ENCODE measurements at regions not wholly inside any gene's neighbourhood (a gene's known extent, or its start where the extent isn't known, plus 50 kb on each side); places are given as distances from the start of the nearest gene placed in this dataset.

- H3K79me2 ChIP-seq (ENCODE audit: control insufficient read depth, low read length) = no peaks in the 10 kb centered on the region
- H3K9me3 ChIP-seq (ENCODE audit: control insufficient read depth, insufficient read depth, low read length) = no peaks in the 10 kb centered on the region
- H3K27ac ChIP-seq (ENCODE audit: low read depth, low read length) = no peak overlapping the region
- no peak overlapping the region for H3K4me2 ChIP-seq (ENCODE audit: low read length)
- no peaks in the 10 kb centered on the region for H4K20me1 ChIP-seq (ENCODE audit: control insufficient read depth, insufficient read depth, low read depth, low read length)
- H3K27me3 ChIP-seq (ENCODE audit: control insufficient read depth, low read length) = 0 out of 2 replicates have a peak, but pooled peaks cover 3% of the 10 kb centered on the region
- no peaks in the 10 kb centered on the region for H3K36me3 ChIP-seq (ENCODE audit: control insufficient read depth, low read length)
- H3F3A ChIP-seq (ENCODE audit: control insufficient read depth, insufficient read depth) = no peaks in the 10 kb centered on the region
- TF ChIP-seq, protein P1, sequence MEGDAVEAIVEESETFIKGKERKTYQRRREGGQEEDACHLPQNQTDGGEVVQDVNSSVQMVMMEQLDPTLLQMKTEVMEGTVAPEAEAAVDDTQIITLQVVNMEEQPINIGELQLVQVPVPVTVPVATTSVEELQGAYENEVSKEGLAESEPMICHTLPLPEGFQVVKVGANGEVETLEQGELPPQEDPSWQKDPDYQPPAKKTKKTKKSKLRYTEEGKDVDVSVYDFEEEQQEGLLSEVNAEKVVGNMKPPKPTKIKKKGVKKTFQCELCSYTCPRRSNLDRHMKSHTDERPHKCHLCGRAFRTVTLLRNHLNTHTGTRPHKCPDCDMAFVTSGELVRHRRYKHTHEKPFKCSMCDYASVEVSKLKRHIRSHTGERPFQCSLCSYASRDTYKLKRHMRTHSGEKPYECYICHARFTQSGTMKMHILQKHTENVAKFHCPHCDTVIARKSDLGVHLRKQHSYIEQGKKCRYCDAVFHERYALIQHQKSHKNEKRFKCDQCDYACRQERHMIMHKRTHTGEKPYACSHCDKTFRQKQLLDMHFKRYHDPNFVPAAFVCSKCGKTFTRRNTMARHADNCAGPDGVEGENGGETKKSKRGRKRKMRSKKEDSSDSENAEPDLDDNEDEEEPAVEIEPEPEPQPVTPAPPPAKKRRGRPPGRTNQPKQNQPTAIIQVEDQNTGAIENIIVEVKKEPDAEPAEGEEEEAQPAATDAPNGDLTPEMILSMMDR (IDR thresholded peaks at IDR 0.05; ENCODE audit: low read depth, low read length, poor library complexity, severe bottlenecking) = no peak
- no peak overlapping the region for H3K4me3 ChIP-seq (ENCODE audit: low read length)
- H3K9me2 ChIP-seq (replicated peaks; ENCODE audit: control insufficient read depth, low read length) = no peaks in the 10 kb centered on the region
- no peaks in the 10 kb centered on the region for H3K4me1 ChIP-seq (ENCODE audit: control insufficient read depth, low read length)
Measured at GRCh38 chr2:129705085-129705484, 274.4 kb upstream of the RAB6C start.

DNA sequence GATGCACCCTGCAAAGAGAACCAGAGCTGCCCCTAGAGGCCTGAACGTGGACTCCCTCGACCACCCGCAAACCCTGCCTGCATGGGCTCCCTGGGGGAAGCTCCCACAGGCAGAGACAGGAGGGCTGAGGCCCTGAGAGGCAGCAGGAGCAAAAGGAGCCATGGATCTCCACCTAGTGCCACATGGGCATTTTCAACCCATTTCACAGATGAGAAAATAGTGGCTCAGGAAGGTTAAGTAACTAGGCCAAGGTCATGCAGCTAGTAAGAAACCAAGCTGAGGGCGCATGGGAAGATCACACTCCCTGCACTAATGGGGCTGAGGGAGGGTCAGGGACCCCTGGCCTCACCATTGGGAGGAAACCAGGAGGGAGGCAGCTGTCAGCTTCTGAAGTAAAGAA lies 271.7 kb upstream of the RAB6C start:
- Histone ChIP-seq H3K36me3 (ENCODE audit: control insufficient read depth, low read length) (no peaks in the 10 kb centered on the region), H3F3A (ENCODE audit: control insufficient read depth, insufficient read depth) (no peaks in the 10 kb centered on the region), H3K4me3 (ENCODE audit: low read length) (no peak overlapping the region), H4K20me1 (ENCODE audit: control insufficient read depth, insufficient read depth, low read depth, low read length) (no peaks in the 10 kb centered on the region), H3K4me2 (ENCODE audit: low read length) (no peak overlapping the region), H3K27me3 (ENCODE audit: control insufficient read depth, low read length) (0 out of 2 replicates have a peak, but pooled peaks cover 2% of the 10 kb centered on the region), H3K4me1 (ENCODE audit: control insufficient read depth, low read length) (no peaks in the 10 kb centered on the region), H3K79me2 (ENCODE audit: control insufficient read depth, low read length) (no peaks in the 10 kb centered on the region), H3K9me3 (ENCODE audit: control insufficient read depth, insufficient read depth, low read length) (no peaks in the 10 kb centered on the region), H3K27ac (ENCODE audit: low read depth, low read length) (no peak overlapping the region), H3K9me2 (replicated peaks; ENCODE audit: control insufficient read depth, low read length) (no peaks in the 10 kb centered on the region)
- TF ChIP-seq EZH2phosphoT487 (IDR thresholded peaks at IDR 0.05; ENCODE audit: borderline replicate concordance, low read length) = no peak
- TF ChIP-seq, protein P1 (IDR thresholded peaks at IDR 0.05; ENCODE audit: low read depth, low read length, poor library complexity, severe bottlenecking) = no peak

GRCh38 chr2:129708221-129708967 lies 271.1 kb upstream of the RAB6C start:
- H3K9me3 ChIP-seq (ENCODE audit: control insufficient read depth, insufficient read depth, low read length) = no peaks in the 10 kb centered on the region
- no peak overlapping the region for H3K4me3 ChIP-seq (ENCODE audit: low read length)
- no peaks in the 10 kb centered on the region for H3K36me3 ChIP-seq (ENCODE audit: control insufficient read depth, low read length)
- no peaks in the 10 kb centered on the region for H3K27me3 ChIP-seq (ENCODE audit: control insufficient read depth, low read length)
- H3K9me2 ChIP-seq (replicated peaks; ENCODE audit: control insufficient read depth, low read length) = no peaks in the 10 kb centered on the region
- no peak for TF ChIP-seq EZH2phosphoT487 (IDR thresholded peaks at IDR 0.05; ENCODE audit: borderline replicate concordance, low read length)
- TF ChIP-seq, protein P1 (IDR thresholded peaks at IDR 0.05; ENCODE audit: low read depth, low read length, poor library complexity, severe bottlenecking) = peak; percentile 21
- H3K4me1 ChIP-seq (ENCODE audit: control insufficient read depth, low read length) = no peaks in the 10 kb centered on the region
- H3K79me2 ChIP-seq (ENCODE audit: control insufficient read depth, low read length) = no peaks in the 10 kb centered on the region
- H3F3A ChIP-seq (ENCODE audit: control insufficient read depth, insufficient read depth) = no peaks in the 10 kb centered on the region
- H4K20me1 ChIP-seq (ENCODE audit: control insufficient read depth, insufficient read depth, low read depth, low read length) = no peaks in the 10 kb centered on the region
- H3K4me2 ChIP-seq (ENCODE audit: low read length) = no peak overlapping the region
- H3K27ac ChIP-seq (ENCODE audit: low read depth, low read length) = no peak overlapping the region

Data from DOHH2 (cell line).